ENCODE measurements at regions not wholly inside any gene's neighbourhood (a gene's known extent, or its start where the extent isn't known, plus 50 kb on each side); places are given as distances from the start of the nearest gene placed in this dataset.

DNA sequence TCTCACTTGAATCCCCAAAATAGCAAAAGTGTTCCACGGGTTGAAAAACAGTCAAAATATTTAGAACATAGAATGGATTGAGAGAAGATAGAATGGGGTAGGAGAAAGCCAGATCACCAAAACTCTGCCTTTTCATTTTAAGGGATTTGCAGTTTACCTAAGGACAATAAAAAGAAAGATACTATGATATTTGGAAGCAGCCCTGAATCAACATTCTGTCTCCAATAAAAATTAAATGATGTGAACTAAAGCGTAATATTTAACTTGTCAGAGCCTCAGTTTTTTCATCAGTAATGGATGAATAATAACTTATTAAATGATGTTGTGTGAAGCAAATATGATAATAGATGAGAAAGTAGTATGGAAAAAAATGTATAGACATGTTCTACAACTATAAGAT is 100.2 kb upstream of the REG3G start:
- peaks cover 16% of the 10 kb centered on the region for H3K9me3 Mint-ChIP-seq
- no peaks in the 10 kb centered on the region for H3K4me1 Mint-ChIP-seq
- ATAC-seq (no peak), DNase-seq (ENCODE audit: low spot score in 2 of 2) (no peak)
- H3K27ac Mint-ChIP-seq: no peak overlapping the region
- H3K36me3 Mint-ChIP-seq: no peaks in the 10 kb centered on the region
- H3K4me3 Mint-ChIP-seq: no peak overlapping the region

DNA sequence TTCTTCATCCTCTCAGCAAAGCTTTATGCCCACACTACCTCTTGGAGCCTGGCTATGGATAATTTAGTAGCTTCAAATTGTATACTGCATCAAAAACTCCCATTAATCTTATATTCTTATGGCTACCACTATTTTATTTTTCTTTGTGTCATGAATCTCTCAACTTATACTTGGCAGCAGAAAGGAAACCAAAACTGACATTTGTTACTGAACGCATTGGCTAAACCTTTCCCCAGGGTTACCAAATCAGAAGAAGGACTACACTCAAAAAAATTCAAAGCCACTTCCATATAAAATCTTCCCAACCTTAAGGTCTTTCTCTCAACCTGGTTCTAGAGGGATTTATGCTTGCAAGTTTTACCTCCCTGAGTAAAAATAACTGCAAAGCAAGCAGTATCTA is 97.0 kb upstream of the REG3G start:
- H3K36me3 Mint-ChIP-seq: no peaks in the 10 kb centered on the region

DNA sequence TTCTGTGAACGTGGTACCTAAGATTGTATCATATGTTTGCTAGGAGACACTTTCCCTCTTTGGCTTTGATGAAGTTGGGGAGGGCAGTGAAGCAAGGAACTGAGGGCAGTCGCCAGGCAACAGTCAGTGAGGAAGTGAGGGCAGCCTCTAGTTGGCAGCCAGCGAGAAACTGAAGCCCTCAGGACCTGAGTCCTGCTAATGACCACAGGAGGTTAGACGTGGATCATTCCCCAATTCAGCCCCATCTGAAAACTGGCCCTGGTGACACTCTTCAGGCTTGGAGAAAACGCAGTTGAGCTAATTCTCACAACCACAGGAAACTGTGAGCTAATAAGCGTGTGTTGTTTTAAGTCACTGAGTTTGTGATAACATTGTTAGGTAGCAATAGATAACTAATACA is 84.5 kb upstream of the REG3G start:
- H3K9me3 Mint-ChIP-seq: peaks cover 2% of the 10 kb centered on the region
- H3K27ac Mint-ChIP-seq: no peak overlapping the region
- H3K4me1 Mint-ChIP-seq: no peaks in the 10 kb centered on the region
- no peak overlapping the region for H3K4me3 Mint-ChIP-seq
- ATAC-seq (no peak), DNase-seq (ENCODE audit: low spot score in 2 of 2) (no peak)
- H3K36me3 Mint-ChIP-seq: no peaks in the 10 kb centered on the region

More for the DNA sequence above, 97.0 kb upstream of the REG3G start:
- Mint-ChIP-seq H3K27ac (no peak overlapping the region), H3K4me1 (no peaks in the 10 kb centered on the region), H3K9me3 (peaks cover 14% of the 10 kb centered on the region), H3K4me3 (no peak overlapping the region)
- DNase-seq (ENCODE audit: low spot score in 2 of 2) (no peak), ATAC-seq (no peak)

DNA sequence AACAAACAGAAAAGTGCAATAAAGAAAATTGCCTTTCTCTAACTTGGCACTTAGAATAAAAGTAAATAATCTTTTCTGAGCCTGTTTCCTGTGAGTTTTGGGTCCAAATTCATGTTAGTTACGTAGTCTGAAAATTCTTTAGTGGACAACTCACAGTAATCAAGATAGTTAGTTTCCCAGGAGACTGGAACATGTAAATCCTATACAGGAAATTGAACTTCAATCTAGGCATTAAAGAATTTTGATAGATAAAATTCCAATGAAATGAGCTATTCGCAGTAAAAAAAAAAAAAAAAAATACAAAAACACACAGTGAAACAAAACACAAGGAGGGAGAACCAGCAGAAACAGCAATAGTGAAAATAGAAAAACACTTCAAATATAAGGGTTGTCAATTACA is 83.8 kb upstream of the REG3G start:
- Mint-ChIP-seq H3K9me3 (peaks cover 2% of the 10 kb centered on the region), H3K4me3 (no peak overlapping the region), H3K36me3 (no peaks in the 10 kb centered on the region), H3K27ac (no peak overlapping the region), H3K4me1 (no peaks in the 10 kb centered on the region)
- no peak for DNase-seq (ENCODE audit: low spot score in 2 of 2)
- ATAC-seq: no peak

DNA sequence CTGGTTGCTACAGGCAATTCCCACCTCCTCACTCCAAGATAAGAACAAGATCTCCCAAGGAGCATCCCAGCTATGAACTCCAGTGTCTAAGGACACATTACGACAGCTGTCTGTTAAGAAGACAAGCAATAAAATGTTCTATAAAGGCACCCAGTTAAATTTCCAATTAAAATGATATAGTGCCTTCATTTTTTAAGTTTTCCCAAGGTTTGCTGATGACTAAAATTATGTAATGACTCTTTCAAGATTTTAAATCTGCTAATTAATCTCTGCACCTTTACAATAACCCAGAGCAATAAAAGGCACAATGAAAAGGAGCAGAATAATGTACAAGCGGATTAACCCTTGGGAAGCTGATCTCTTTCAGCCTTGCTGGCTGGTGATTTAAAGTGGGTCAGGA is 61.6 kb upstream of the REG3G start:
- Mint-ChIP-seq H3K4me1 (no peaks in the 10 kb centered on the region), H3K9me3 (peaks cover 15% of the 10 kb centered on the region), H3K36me3 (no peaks in the 10 kb centered on the region), H3K27ac (no peak overlapping the region), H3K4me3 (no peak overlapping the region)
- ATAC-seq (no peak), DNase-seq (ENCODE audit: low spot score in 2 of 2) (no peak)

DNA sequence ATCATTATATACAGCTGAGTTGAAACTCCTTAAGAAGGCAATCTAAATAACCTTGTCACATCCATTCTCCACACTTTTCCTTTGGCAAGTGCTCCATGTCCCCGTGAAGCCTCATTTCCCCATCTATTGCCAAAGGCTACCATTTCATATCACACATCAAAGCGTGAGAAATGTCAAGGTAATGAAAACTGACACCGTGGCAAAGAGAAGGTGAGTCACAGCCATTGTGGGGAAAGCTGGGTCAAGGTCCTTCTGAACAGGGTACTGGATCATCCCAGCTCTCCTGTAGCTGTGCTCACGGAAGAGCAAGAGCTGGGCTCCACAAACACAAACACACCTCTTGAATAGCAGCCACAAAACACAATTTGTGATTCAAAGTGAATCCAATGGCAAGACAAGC is 58.2 kb upstream of the REG3G start:
- Mint-ChIP-seq H3K4me1 (no peaks in the 10 kb centered on the region), H3K27ac (no peak overlapping the region), H3K36me3 (no peaks in the 10 kb centered on the region), H3K4me3 (no peak overlapping the region), H3K9me3 (peaks cover 10% of the 10 kb centered on the region)
- DNase-seq (ENCODE audit: low spot score in 2 of 2) (no peak), ATAC-seq (no peak)

DNA sequence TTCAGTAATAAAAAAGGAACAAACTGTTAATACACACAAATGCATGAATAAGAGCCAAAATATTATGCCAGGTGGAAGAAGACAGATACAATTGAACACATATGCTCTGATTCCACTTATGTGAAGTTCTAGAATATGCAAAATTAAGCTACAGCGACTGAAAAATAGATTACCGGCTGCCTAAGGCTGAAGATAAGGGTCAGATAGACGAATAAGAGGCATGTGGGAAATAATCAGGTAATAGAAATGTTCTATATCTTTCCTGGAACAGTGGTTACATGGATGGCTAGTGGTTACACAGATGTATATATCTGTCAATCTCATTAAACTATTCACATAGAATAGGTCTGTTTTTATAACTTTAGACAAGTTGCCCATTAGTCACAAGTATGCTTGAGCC is 51.9 kb upstream of the REG3G start:
- DNase-seq (ENCODE audit: low spot score in 2 of 2) (no peak), ATAC-seq (no peak)
- no peak overlapping the region for H3K27ac Mint-ChIP-seq
- H3K4me3 Mint-ChIP-seq: no peak overlapping the region
- no peaks in the 10 kb centered on the region for H3K4me1 Mint-ChIP-seq
- H3K9me3 Mint-ChIP-seq: peaks cover 8% of the 10 kb centered on the region
- H3K36me3 Mint-ChIP-seq: no peaks in the 10 kb centered on the region

Data from stimulated activated effector memory CD8-positive, alpha-beta T cell treated with anti-CD3 and anti-CD28 coated beads, Interleukin-12 subunit alpha, Interleukin-12 subunit beta, amount 100 ng/mL, for 72 hours (primary cell).